Stimulated activated naive CD8-positive, alpha-beta T cell treated with anti-CD3 and anti-CD28 coated beads, Interleukin-15, Interleukin-2, amounts not matched to agents 100 U/mL and 50 U/mL, for 24 hours (primary cell): ENCODE measurements at regions not wholly inside any gene's neighbourhood (a gene's known extent, or its start where the extent isn't known, plus 50 kb on each side); places are given as distances from the start of the nearest gene placed in this dataset.

Source experiments
- ATAC-seq: fragments of 150-1000 bp; cut with Tn5 transposase; one replicate; pipeline ENCODE4 v1.10.0; 2021
- DNase-seq: peaks from one replicate; pipeline ENCODE4 v3.0.0; 2021

- ATAC-seq: no peak
- DNase-seq: no peak
Measured at GRCh38 chr1:193607787-193608186, 421.4 kb upstream of the B3GALT2 start.

GRCh38 chr1:193606035-193606434 is 419.6 kb upstream of the B3GALT2 start:
- no peak for DNase-seq
- no peak for ATAC-seq

- DNase-seq: no peak
Measured at GRCh38 chr1:193602705-193603104, 416.3 kb upstream of the B3GALT2 start.

GRCh38 chr1:193593147-193593885 is 406.9 kb upstream of the B3GALT2 start:
- DNase-seq (no peak), ATAC-seq (no peak)

More at GRCh38 chr1:193602705-193603104, 416.3 kb upstream of the B3GALT2 start:
- no peak for ATAC-seq

GRCh38 chr1:193592317-193592716 is 405.9 kb upstream of the B3GALT2 start:
- DNase-seq (no peak), ATAC-seq (no peak)

GRCh38 chr1:193590102-193590501 is 403.7 kb upstream of the B3GALT2 start:
- DNase-seq: no peak
- ATAC-seq: no peak

GRCh38 chr1:193589597-193590040 is 403.2 kb upstream of the B3GALT2 start:
- ATAC-seq (no peak), DNase-seq (no peak)

- no peak for ATAC-seq
Measured at GRCh38 chr1:193588311-193589082, 402.1 kb upstream of the B3GALT2 start.

GRCh38 chr1:193584731-193585239 is 398.4 kb upstream of the B3GALT2 start:
- no peak for DNase-seq

More at GRCh38 chr1:193588311-193589082, 402.1 kb upstream of the B3GALT2 start:
- no peak for DNase-seq

GRCh38 chr1:193581341-193581740 is 394.9 kb upstream of the B3GALT2 start:
- ATAC-seq (no peak), DNase-seq (no peak)

More at GRCh38 chr1:193584731-193585239, 398.4 kb upstream of the B3GALT2 start:
- ATAC-seq: no peak

GRCh38 chr1:193580419-193580818 is 394.0 kb upstream of the B3GALT2 start:
- no peak for DNase-seq
- no peak for ATAC-seq

GRCh38 chr1:193579323-193579722 is 392.9 kb upstream of the B3GALT2 start:
- ATAC-seq (no peak), DNase-seq (no peak)

GRCh38 chr1:193574913-193575312 is 388.5 kb upstream of the B3GALT2 start:
- ATAC-seq: no peak

GRCh38 chr1:193569983-193570269 is 383.5 kb upstream of the B3GALT2 start:
- ATAC-seq (no peak), DNase-seq (no peak)

More at GRCh38 chr1:193574913-193575312, 388.5 kb upstream of the B3GALT2 start:
- no peak for DNase-seq

- ATAC-seq: peak; percentile 95
- no peak for DNase-seq
Measured at GRCh38 chr1:193569096-193569982, 382.9 kb upstream of the B3GALT2 start.

- DNase-seq: no peak
- ATAC-seq: no peak
Measured at GRCh38 chr1:193568512-193568911, 382.1 kb upstream of the B3GALT2 start.

- no peak for DNase-seq
Measured at GRCh38 chr1:193567937-193568336, 381.5 kb upstream of the B3GALT2 start.

GRCh38 chr1:193566735-193567134 is 380.3 kb upstream of the B3GALT2 start:
- no peak for ATAC-seq

More at GRCh38 chr1:193567937-193568336, 381.5 kb upstream of the B3GALT2 start:
- no peak for ATAC-seq

GRCh38 chr1:193565971-193566577 is 379.7 kb upstream of the B3GALT2 start:
- ATAC-seq (no peak), DNase-seq (no peak)

More at GRCh38 chr1:193566735-193567134, 380.3 kb upstream of the B3GALT2 start:
- no peak for DNase-seq

- no peak for ATAC-seq
Measured at GRCh38 chr1:193562121-193562520, 375.7 kb upstream of the B3GALT2 start.

GRCh38 chr1:193558491-193559028 is 372.1 kb upstream of the B3GALT2 start:
- DNase-seq: peak; percentile 20
- peak; percentile 77 for ATAC-seq

More at GRCh38 chr1:193562121-193562520, 375.7 kb upstream of the B3GALT2 start:
- no peak for DNase-seq
